H9 (cell line): ENCODE measurements at regions not wholly inside any gene's neighbourhood (a gene's known extent, or its start where the extent isn't known, plus 50 kb on each side); places are given as distances from the start of the nearest gene placed in this dataset.

ENCODE experiments used
- DNase-seq: peaks from one replicate; pipeline ENCODE4 v3.0.0-alpha.2; 2017
- H2AFZ ChIP-seq: one replicate; pipeline ENCODE4 v1.6.1; 2013; ENCODE audit warnings: mild to moderate bottlenecking, low read length, control low read depth, moderate library complexity
- H2AK5ac ChIP-seq: 2 replicates; pipeline ENCODE4 v1.6.1; 2013; ENCODE audit warnings: low read length, control low read depth, mixed read lengths; ENCODE audit not compliant: insufficient read length
- H2BK120ac ChIP-seq: one replicate; pipeline ENCODE4 v1.6.1; 2013; ENCODE audit warnings: low read depth, mild to moderate bottlenecking, low read length, control low read depth, inconsistent platforms; ENCODE audit not compliant: poor library complexity, severe bottlenecking
- H2BK12ac ChIP-seq: 2 replicates; pipeline ENCODE4 v1.6.1; 2013; ENCODE audit warnings: low read length, control low read depth, mixed read lengths, low read depth; ENCODE audit not compliant: insufficient read length
- H2BK15ac ChIP-seq: 2 replicates; pipeline ENCODE4 v1.6.1; 2013; ENCODE audit warnings: low read depth, low read length, control low read depth
- H2BK20ac ChIP-seq: one replicate; pipeline ENCODE4 v1.6.1; 2013; ENCODE audit warnings: low read depth, mild to moderate bottlenecking, low read length, control low read depth, inconsistent platforms; ENCODE audit not compliant: poor library complexity, severe bottlenecking
- H2BK5ac ChIP-seq: 2 replicates; pipeline ENCODE4 v1.6.1; 2013; ENCODE audit warnings: low read length, control low read depth, mixed read lengths; ENCODE audit not compliant: insufficient read length
- H3K14ac ChIP-seq: 2 replicates; pipeline ENCODE4 v1.6.1; 2013; ENCODE audit warnings: low read length, control low read depth; ENCODE audit not compliant: insufficient read depth
- H3K18ac ChIP-seq: 2 replicates; pipeline ENCODE4 v1.6.1; 2013; ENCODE audit warnings: low read depth, mild to moderate bottlenecking, mixed read lengths, low read length, control low read depth; ENCODE audit not compliant: insufficient read length
- H3K23ac ChIP-seq: 2 replicates; pipeline ENCODE4 v1.6.1; 2013; ENCODE audit warnings: low read length, control low read depth, mixed read lengths, low read depth; ENCODE audit not compliant: insufficient read length
- H3K23me2 ChIP-seq: 2 replicates; pipeline ENCODE4 v1.6.1; 2013; ENCODE audit warnings: low read depth, mild to moderate bottlenecking, mixed read lengths, low read length, control low read depth; ENCODE audit not compliant: insufficient read length, poor library complexity, severe bottlenecking
- H3K27ac ChIP-seq: 2 replicates; pipeline ENCODE4 v1.5.1; 2013; ENCODE audit warnings: low read length, control low read depth, mixed read lengths, low read depth; ENCODE audit not compliant: insufficient read length
- H3K27me3 ChIP-seq: 2 replicates; pipeline ENCODE4 v1.6.1; 2013; ENCODE audit warnings: low read length, control low read depth, inconsistent platforms; ENCODE audit not compliant: insufficient read depth
- H3K4ac ChIP-seq: 2 replicates; pipeline ENCODE4 v1.6.1; 2013; ENCODE audit warnings: low read depth, mild to moderate bottlenecking, control low read depth, inconsistent platforms, low read length, moderate library complexity
- H3K4me1 ChIP-seq: 2 replicates; pipeline ENCODE4 v1.6.1; 2013; ENCODE audit warnings: low read length, control low read depth, inconsistent platforms; ENCODE audit not compliant: insufficient read depth
- H3K4me2 ChIP-seq: 2 replicates; pipeline ENCODE4 v1.6.1; 2013; ENCODE audit warnings: low read length, control low read depth, mixed read lengths; ENCODE audit not compliant: insufficient read length, insufficient read depth
- H3K56ac ChIP-seq: 2 replicates; pipeline ENCODE4 v1.6.1; 2013; ENCODE audit warnings: low read depth, mild to moderate bottlenecking, mixed read lengths, low read length, control low read depth; ENCODE audit not compliant: insufficient read length
- H3K79me1 ChIP-seq: 2 replicates; pipeline ENCODE4 v1.6.1; 2013; ENCODE audit warnings: low read depth, mild to moderate bottlenecking, moderate library complexity, low read length, control low read depth, inconsistent platforms; ENCODE audit not compliant: insufficient read depth, poor library complexity, severe bottlenecking
- H3K79me2 ChIP-seq: 2 replicates; pipeline ENCODE4 v1.6.1; 2013; ENCODE audit warnings: low read length, control low read depth, inconsistent platforms; ENCODE audit not compliant: insufficient read depth
- H3K9ac ChIP-seq: 2 replicates; pipeline ENCODE4 v1.6.1; 2013; ENCODE audit warnings: low read length, control low read depth, mixed read lengths; ENCODE audit not compliant: insufficient read length; ENCODE audit errors: extremely low read depth
- H3K9me3 ChIP-seq: one replicate; pipeline ENCODE4 v1.6.1; 2013; ENCODE audit warnings: low read depth, low read length, inconsistent platforms; ENCODE audit not compliant: control insufficient read depth
- H3T11ph ChIP-seq: one replicate; pipeline ENCODE4 v1.6.1; 2013; ENCODE audit warnings: mild to moderate bottlenecking, low read length, control low read depth, inconsistent platforms
- H4K20me1 ChIP-seq: one replicate; pipeline ENCODE4 v1.6.1; 2013; ENCODE audit not compliant: control insufficient read depth, insufficient read length, insufficient read depth
- H4K5ac ChIP-seq: 2 replicates; pipeline ENCODE4 v1.6.1; 2013; ENCODE audit warnings: low read depth, mild to moderate bottlenecking, mixed read lengths, low read length, control low read depth; ENCODE audit not compliant: insufficient read length
- H4K8ac ChIP-seq: replicated peaks from 2 replicates; pipeline ENCODE4 v1.6.1; 2013; ENCODE audit warnings: low read length, control low read depth, mixed read lengths, low read depth; ENCODE audit not compliant: insufficient read length
- H4K91ac ChIP-seq: 2 replicates; pipeline ENCODE4 v1.6.1; 2013; ENCODE audit warnings: low read depth, mild to moderate bottlenecking, moderate library complexity, mixed read lengths, low read length, control low read depth; ENCODE audit not compliant: insufficient read length
- H3K27ac Mint-ChIP-seq, 3 experiments: 2 replicates in 2 of 3; 3 replicates in 1 of 3; pipeline ENCODE4 v1.8.0; 2020 to 2021; ENCODE audit warnings: mixed read lengths in 3 of 3, mild to moderate bottlenecking in 1 of 3, moderate library complexity in 1 of 3
- H3K27me3 Mint-ChIP-seq: 2 replicates; pipeline ENCODE4 v1.8.0; 2021; ENCODE audit warnings: low read depth, mild to moderate bottlenecking, moderate library complexity, mixed read lengths
- H3K36me3 Mint-ChIP-seq, 3 experiments: 2 replicates in 2 of 3; 3 replicates in 1 of 3; pipeline ENCODE4 v1.8.0; 2020 to 2021; ENCODE audit warnings: low read depth in 3 of 3, mixed read lengths in 3 of 3; ENCODE audit not compliant: insufficient read depth in 1 of 3
- H3K4me1 Mint-ChIP-seq, 2 experiments: 2 replicates each; pipeline ENCODE4 v1.8.0; 2020; ENCODE audit warnings: mixed read lengths in 2 of 2
- H3K4me3 Mint-ChIP-seq, 2 experiments: 2 replicates in 1 of 2; 3 replicates in 1 of 2; pipeline ENCODE4 v1.8.0; 2020 to 2021; ENCODE audit warnings: mild to moderate bottlenecking in 2 of 2, mixed read lengths in 2 of 2, moderate library complexity in 1 of 2
- H3K9me3 Mint-ChIP-seq, 2 experiments: 2 replicates in 1 of 2; 3 replicates in 1 of 2; pipeline ENCODE4 v1.8.0; 2020; ENCODE audit warnings: mild to moderate bottlenecking in 2 of 2, mixed read lengths in 2 of 2, moderate library complexity in 1 of 2
- CTCF ChIP-seq: fragments of 200-600 bp; sonication (generic); conservative IDR thresholded peaks from 3 replicates; pipeline ENCODE4 v1.8.0; 2021; ENCODE audit warnings: antibody characterized with exemption, mild to moderate bottlenecking
- WGBS: extraction: QIAGEN DNeasy Blood & Tissue Kit; methylation state at CpG from one replicate; pipeline ENCODE4 v1.1.7; 2013; ENCODE audit warnings: missing lambda C conversion rate, low lambda C conversion rate, mixed read lengths; ENCODE audit not compliant: insufficient read length; ENCODE audit errors: extremely low coverage; 5-methylcytosine and 5-hydroxymethylcytosine counted together

GRCh38 chr1:112791723-112792104 lies 76.6 kb upstream of the PPM1J start:
- H4K8ac ChIP-seq: no peak overlapping the region
- H3K23me2 ChIP-seq: no peaks in the 10 kb centered on the region
- H2BK5ac ChIP-seq: no peak overlapping the region
- H3K36me3 Mint-ChIP-seq: peaks cover 2 to 4% (median 3%) of the 10 kb centered on the region in 3 experiments; a peak in 2 of 7 replicates
- H4K91ac ChIP-seq: no peak overlapping the region
- no peak overlapping the region for H2BK12ac ChIP-seq
- no peak overlapping the region for H3K27ac ChIP-seq
- no peaks in the 10 kb centered on the region; the same call in 1 of the 2 replicates for H3K27me3 Mint-ChIP-seq
- no peak overlapping the region for H3K4me3 Mint-ChIP-seq
- H3K79me2 ChIP-seq: no peaks in the 10 kb centered on the region
- no peaks in the 10 kb centered on the region for H3K27me3 ChIP-seq
- no peak overlapping the region for H3K23ac ChIP-seq
- no peak overlapping the region for H3K4ac ChIP-seq
- H2BK20ac ChIP-seq: no peak overlapping the region
- H2BK15ac ChIP-seq: no peak overlapping the region
- H3K9ac ChIP-seq: no peak overlapping the region
- H4K5ac ChIP-seq: no peak overlapping the region
- H2AFZ ChIP-seq: no peak overlapping the region
- peaks cover 7 to 8% of the 10 kb centered on the region in 2 experiments; a peak in 4 of 5 replicates for H3K9me3 Mint-ChIP-seq
- H4K20me1 ChIP-seq: no peaks in the 10 kb centered on the region
- no peak overlapping the region for H3K4me2 ChIP-seq
- no peaks in the 10 kb centered on the region for H3K79me1 ChIP-seq
- no peak overlapping the region for H2BK120ac ChIP-seq
- DNase-seq: no peak
- no peak overlapping the region for H2AK5ac ChIP-seq
- H3K9me3 ChIP-seq: no peaks in the 10 kb centered on the region
- no peak overlapping the region for H3T11ph ChIP-seq
- peaks cover 58 to 62% of the 10 kb centered on the region in 2 experiments for H3K4me1 Mint-ChIP-seq
- H3K18ac ChIP-seq: no peak overlapping the region
- no peak for TF ChIP-seq CTCF
- no CpG with 5 or more reads among the region's 3 CpGs for WGBS
- peaks cover 18% of the 10 kb centered on the region; the same call in 1 of the 2 replicates for H3K4me1 ChIP-seq
- no peak overlapping the region for H3K14ac ChIP-seq
- no peak overlapping the region for H3K56ac ChIP-seq
- peak overlapping the region in 1 of 3 experiments; percentile 27; a peak in 1 of 7 replicates for H3K27ac Mint-ChIP-seq
